ENCODE measurements at regions not wholly inside any gene's neighbourhood (a gene's known extent, or its start where the extent isn't known, plus 50 kb on each side); places are given as distances from the start of the nearest gene placed in this dataset.

GRCh38 chr5:5828619-5829018, 406.1 kb downstream of the ICE1 start:
- no peak overlapping the region for H3K4me2 ChIP-seq (ENCODE audit: insufficient read depth in 1 of 2, low read depth in 2 of 2, low read length in 2 of 2)
- no peaks in the 10 kb centered on the region for H3K4me1 ChIP-seq (replicated peaks in 1 of 4; ENCODE audit: control insufficient read depth in 3 of 4, insufficient read depth in 4 of 4, low read length in 3 of 4)
- no peaks in the 10 kb centered on the region for H3K23me2 ChIP-seq (ENCODE audit: low read depth, low read length)
- no peak overlapping the region for H3K9ac ChIP-seq (replicated peaks in 1 of 4; ENCODE audit: extremely low read depth in 1 of 4, low read depth in 3 of 4, low read length in 3 of 4)
- H2BK120ac ChIP-seq (replicated peaks; ENCODE audit: low read depth, low read length): no peak overlapping the region
- H2BK20ac ChIP-seq (ENCODE audit: low read length): no peak overlapping the region
- H3K79me2 ChIP-seq (ENCODE audit: control insufficient read depth in 1 of 2, insufficient read depth in 2 of 2, low read length in 2 of 2): no peaks in the 10 kb centered on the region
- no peak overlapping the region for H3K56ac ChIP-seq (replicated peaks; ENCODE audit: insufficient read length, low read depth, low read length)
- no peak overlapping the region for H3K27ac ChIP-seq (ENCODE audit: low read depth, low read length)
- H3K9me3 ChIP-seq (ENCODE audit: insufficient read depth in 2 of 2, low read depth in 1 of 2, low read length in 1 of 2): no peaks in the 10 kb centered on the region
- no peak overlapping the region for H4K91ac ChIP-seq (replicated peaks; ENCODE audit: insufficient read length, low read length)
- no peaks in the 10 kb centered on the region for H3K79me1 ChIP-seq (ENCODE audit: low read depth, low read length)
- FAIRE-seq (no peak), DNase-seq (ENCODE audit: low read depth in 1 of 2, low spot score in 2 of 2) (no peak)
- H2AK5ac ChIP-seq (ENCODE audit: low read depth, low read length): no peak overlapping the region
- H2BK15ac ChIP-seq (ENCODE audit: low read length): no peak overlapping the region
- no peaks in the 10 kb centered on the region for H3K36me3 ChIP-seq (ENCODE audit: control insufficient read depth in 2 of 4, insufficient read depth in 4 of 4, low read length in 3 of 4)
- WGBS, 2 experiments (ENCODE audit: extremely low coverage in 1 of 2, insufficient coverage in 1 of 2, insufficient read length in 1 of 2, insufficient replicate concordance in 2 of 2, low coverage in 1 of 2, low lambda C conversion rate in 2 of 2, missing lambda C conversion rate in 1 of 2): 95% methylated on average over 5 of the region's 5 CpGs; no CpG with 5 or more reads in 1 of the 2 experiments
- ChIA-PET CTCF (ENCODE audit: partially characterized antibody) (no interaction called here), POLR2A (ENCODE audit: partially characterized antibody) (no interaction called here)
- H3K23ac ChIP-seq (ENCODE audit: insufficient read length): no peak overlapping the region
- no peak overlapping the region for H3K18ac ChIP-seq (ENCODE audit: extremely low read depth, low read length)
- no peak overlapping the region for H3K4ac ChIP-seq (replicated peaks; ENCODE audit: insufficient read length, low read depth, low read length)
- H3K4me3 ChIP-seq (ENCODE audit: extremely low read depth in 1 of 4, insufficient read depth in 2 of 4, low read depth in 3 of 4, low read length in 4 of 4): no peak overlapping the region
- H4K5ac ChIP-seq (ENCODE audit: insufficient read length, low read depth, low read length): no peak overlapping the region
- H2BK12ac ChIP-seq (ENCODE audit: low read depth, low read length): no peak overlapping the region
- H3K27me3 ChIP-seq (replicated peaks in 1 of 4; ENCODE audit: control insufficient read depth in 3 of 4, extremely low read depth in 1 of 4, insufficient read depth in 3 of 4, low read length in 3 of 4): no peaks in the 10 kb centered on the region
- no peak overlapping the region for H2BK5ac ChIP-seq (ENCODE audit: low read depth, low read length)
- no peaks in the 10 kb centered on the region for H4K20me1 ChIP-seq (replicated peaks in 1 of 2; ENCODE audit: control insufficient read depth in 1 of 2, insufficient read depth in 2 of 2, low read length in 2 of 2)
- H4K8ac ChIP-seq (ENCODE audit: extremely low read depth, insufficient read depth, low read length): no peak overlapping the region
- no peak overlapping the region for H2AFZ ChIP-seq (ENCODE audit: low read length)
- H3K14ac ChIP-seq (ENCODE audit: insufficient read length): no peak overlapping the region
- TF ChIP-seq TCF12 (IDR thresholded peaks at IDR 0.05; ENCODE audit: low read depth, low read length): no peak
- no peak for TF ChIP-seq JUN (IDR thresholded peaks at IDR 0.05; ENCODE audit: low read depth, low read length)
- TF ChIP-seq HDAC6 (IDR thresholded peaks at IDR 0.05; ENCODE audit: low read depth, low read length): no peak
- no peak for TF ChIP-seq RAD21 (IDR thresholded peaks at IDR 0.05 in 1 of 2, conservative IDR thresholded peaks at IDR 0.05 in 1 of 2; ENCODE audit: low read depth in 2 of 2, low read length in 2 of 2)
- no peak for TF ChIP-seq CTCF (IDR thresholded peaks at IDR 0.05; ENCODE audit: control extremely low read depth in 1 of 3, insufficient read depth in 1 of 3, low read depth in 1 of 3, low read length in 3 of 3)
- TF ChIP-seq RNF2 (IDR thresholded peaks at IDR 0.05; ENCODE audit: borderline replicate concordance, low read depth, low read length, missing control alignments, poor library complexity, severe bottlenecking): no peak
- TF ChIP-seq BCL11A (IDR thresholded peaks at IDR 0.05; ENCODE audit: low read depth in 2 of 2, low read length in 2 of 2): no peak

Data from H1 (cell line).